ENCODE measurements at regions not wholly inside any gene's neighbourhood (a gene's known extent, or its start where the extent isn't known, plus 50 kb on each side); places are given as distances from the start of the nearest gene placed in this dataset.

DNA sequence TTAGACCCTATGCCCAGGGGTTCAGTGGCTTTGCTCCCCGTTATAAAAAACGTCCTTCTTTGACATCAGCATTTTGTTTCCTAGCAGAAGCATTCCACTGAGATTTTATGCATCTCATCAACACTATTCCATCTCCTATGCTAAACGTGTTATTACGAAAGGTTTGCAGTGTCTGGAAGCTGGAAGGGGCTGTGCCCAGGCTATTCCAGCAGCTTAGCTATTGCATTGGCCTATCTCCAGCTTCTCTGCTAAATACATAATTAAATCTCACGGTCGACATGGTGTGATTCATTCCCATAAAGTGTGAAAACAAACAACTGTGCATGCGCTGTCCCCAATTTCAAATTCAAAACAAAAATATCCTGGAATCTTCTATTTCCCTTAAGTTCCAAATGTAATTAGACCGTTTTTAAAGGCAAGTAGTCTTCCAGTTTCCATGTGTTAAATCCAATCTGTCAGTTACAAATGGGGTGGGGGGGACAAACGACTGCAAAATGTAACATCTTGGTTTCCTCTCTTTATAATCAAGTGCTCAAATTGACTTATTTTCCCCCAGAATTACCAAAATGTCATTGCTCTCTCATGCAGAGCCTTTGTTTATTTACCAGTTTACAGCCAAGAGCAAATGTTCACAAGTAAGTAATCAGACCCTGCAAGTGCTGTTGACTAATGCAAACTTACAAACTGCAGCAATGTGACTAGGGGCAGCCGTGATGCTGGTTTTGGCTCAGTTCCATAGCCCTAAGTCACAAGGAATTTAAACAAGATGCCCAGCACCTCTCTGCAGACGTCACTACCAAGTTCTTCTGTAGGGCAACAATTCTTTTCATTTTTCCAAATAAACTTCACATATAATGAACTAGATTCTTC, 212.3 kb upstream of the RORB start:
- Histone ChIP-seq H3K4me1 (no peaks in the 10 kb centered on the region), H3K4me3 (no peak overlapping the region), H3K27ac (no peak overlapping the region), H3K36me3 (no peaks in the 10 kb centered on the region), H3K9me3 (no peaks in the 10 kb centered on the region), H3K27me3 (ENCODE audit: low read depth) (no peaks in the 10 kb centered on the region)
- intact Hi-C loops (cut with DNase I): no loop called here
- DNase-seq: no peak
- ATAC-seq: no peak
- TF ChIP-seq, protein P1, sequence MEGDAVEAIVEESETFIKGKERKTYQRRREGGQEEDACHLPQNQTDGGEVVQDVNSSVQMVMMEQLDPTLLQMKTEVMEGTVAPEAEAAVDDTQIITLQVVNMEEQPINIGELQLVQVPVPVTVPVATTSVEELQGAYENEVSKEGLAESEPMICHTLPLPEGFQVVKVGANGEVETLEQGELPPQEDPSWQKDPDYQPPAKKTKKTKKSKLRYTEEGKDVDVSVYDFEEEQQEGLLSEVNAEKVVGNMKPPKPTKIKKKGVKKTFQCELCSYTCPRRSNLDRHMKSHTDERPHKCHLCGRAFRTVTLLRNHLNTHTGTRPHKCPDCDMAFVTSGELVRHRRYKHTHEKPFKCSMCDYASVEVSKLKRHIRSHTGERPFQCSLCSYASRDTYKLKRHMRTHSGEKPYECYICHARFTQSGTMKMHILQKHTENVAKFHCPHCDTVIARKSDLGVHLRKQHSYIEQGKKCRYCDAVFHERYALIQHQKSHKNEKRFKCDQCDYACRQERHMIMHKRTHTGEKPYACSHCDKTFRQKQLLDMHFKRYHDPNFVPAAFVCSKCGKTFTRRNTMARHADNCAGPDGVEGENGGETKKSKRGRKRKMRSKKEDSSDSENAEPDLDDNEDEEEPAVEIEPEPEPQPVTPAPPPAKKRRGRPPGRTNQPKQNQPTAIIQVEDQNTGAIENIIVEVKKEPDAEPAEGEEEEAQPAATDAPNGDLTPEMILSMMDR (IDR thresholded peaks at IDR 0.05): no peak

DNA sequence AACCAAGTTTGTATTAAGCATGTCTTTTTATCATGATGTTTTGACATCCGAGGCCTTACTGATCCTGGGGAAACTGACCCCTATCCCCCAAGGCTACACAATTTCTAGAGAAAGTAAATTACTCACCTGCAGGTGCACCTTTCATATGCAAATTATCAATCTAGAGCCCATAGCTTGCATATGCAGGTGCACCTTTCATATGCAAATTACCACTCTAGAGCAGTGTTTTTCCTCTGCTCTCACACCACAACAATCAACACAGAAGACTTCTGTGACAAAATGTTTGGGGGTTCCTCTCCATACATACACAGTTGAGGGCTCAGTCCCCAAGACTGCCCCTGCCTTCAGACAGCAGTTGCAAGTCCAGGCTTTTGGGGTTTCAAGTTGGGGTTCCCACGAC, 203.7 kb upstream of the RORB start:
- Histone ChIP-seq H3K27me3 (ENCODE audit: low read depth) (no peaks in the 10 kb centered on the region), H3K4me1 (no peaks in the 10 kb centered on the region), H3K9me3 (no peaks in the 10 kb centered on the region), H3K27ac (no peak overlapping the region), H3K4me3 (no peak overlapping the region), H3K36me3 (no peaks in the 10 kb centered on the region)
- ATAC-seq: no peak
- intact Hi-C loops (cut with DNase I): no loop called here
- TF ChIP-seq, protein P1 (IDR thresholded peaks at IDR 0.05): no peak
- DNase-seq: no peak

DNA sequence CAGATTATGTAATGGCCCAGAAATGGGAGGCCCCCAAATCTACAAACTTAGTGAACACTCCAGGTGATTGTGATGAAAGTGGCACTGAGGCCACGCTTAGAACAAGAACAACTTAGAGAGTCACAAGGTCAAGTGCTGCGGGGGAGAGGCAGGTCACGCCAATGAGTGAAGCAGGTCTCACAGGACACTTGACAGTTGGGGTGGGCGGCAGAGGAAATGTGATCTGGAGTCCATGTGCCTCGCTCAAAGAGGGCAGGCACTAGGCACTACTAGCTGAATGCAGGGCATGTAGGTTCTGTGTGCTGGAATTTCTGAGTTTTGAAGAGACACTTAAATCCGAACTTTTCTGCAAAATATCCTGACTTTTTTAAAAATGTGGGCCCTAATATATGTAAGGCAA, 193.2 kb upstream of the RORB start:
- DNase-seq: no peak
- Histone ChIP-seq H3K27ac (no peak overlapping the region), H3K4me3 (no peak overlapping the region), H3K4me1 (no peaks in the 10 kb centered on the region), H3K36me3 (no peaks in the 10 kb centered on the region), H3K27me3 (ENCODE audit: low read depth) (no peaks in the 10 kb centered on the region), H3K9me3 (no peaks in the 10 kb centered on the region)
- ATAC-seq: no peak
- TF ChIP-seq, protein P1 (IDR thresholded peaks at IDR 0.05): no peak
- intact Hi-C loops (cut with DNase I): no loop called here

DNA sequence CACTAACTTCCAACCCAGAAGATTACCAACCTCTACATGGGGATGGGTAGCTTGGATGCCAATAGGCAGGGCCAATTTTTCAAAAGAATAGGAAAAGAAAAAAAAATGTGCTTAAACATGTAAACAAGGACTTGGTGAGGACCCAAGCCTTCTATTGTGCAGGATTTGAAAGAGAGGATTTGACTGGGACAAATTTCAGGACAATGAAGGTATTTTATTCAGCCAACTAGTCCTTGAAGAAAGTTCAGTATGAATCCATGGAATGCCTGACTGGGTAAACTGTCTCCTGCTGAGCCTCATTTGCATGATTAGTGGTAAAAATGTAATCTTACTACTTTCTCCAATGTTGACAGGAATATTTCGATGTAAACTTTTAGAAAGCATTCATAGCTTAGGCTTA, 192.5 kb upstream of the RORB start:
- intact Hi-C loops (cut with DNase I): no loop called here
- TF ChIP-seq, protein P1 (IDR thresholded peaks at IDR 0.05): no peak
- Histone ChIP-seq H3K27ac (no peak overlapping the region), H3K9me3 (no peaks in the 10 kb centered on the region), H3K4me3 (no peak overlapping the region), H3K36me3 (no peaks in the 10 kb centered on the region), H3K4me1 (no peaks in the 10 kb centered on the region), H3K27me3 (ENCODE audit: low read depth) (no peaks in the 10 kb centered on the region)
- DNase-seq (no peak), ATAC-seq (no peak)

DNA sequence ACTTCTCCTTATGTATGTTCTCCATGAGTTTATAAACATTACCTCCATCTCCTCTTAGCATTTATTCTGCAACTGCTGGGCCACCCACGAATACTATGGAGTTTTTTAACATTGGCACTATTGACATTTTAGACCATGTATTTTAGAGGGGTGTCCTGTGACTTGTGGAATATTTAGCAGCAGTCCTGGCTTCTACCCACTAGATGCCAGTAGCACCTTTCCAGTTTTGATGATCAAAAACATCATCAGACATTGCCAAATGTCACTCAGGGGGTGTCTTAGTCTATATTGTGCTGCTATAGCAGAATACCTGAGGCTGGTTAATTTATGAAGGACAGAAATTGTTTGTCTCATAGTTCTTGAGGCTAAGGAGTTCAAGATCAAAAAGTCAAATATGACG, 187.5 kb upstream of the RORB start:
- DNase-seq (no peak), ATAC-seq (no peak)
- Histone ChIP-seq H3K27ac (no peak overlapping the region), H3K36me3 (no peaks in the 10 kb centered on the region), H3K4me1 (no peaks in the 10 kb centered on the region), H3K9me3 (peaks cover 9% of the 10 kb centered on the region), H3K4me3 (no peak overlapping the region), H3K27me3 (ENCODE audit: low read depth) (no peaks in the 10 kb centered on the region)
- TF ChIP-seq, protein P1 (IDR thresholded peaks at IDR 0.05): no peak
- intact Hi-C loops (cut with DNase I): no loop called here

Data from lower lobe of right lung (tissue), 2 donors.